ENCODE measurements at regions not wholly inside any gene's neighbourhood (a gene's known extent, or its start where the extent isn't known, plus 50 kb on each side); places are given as distances from the start of the nearest gene placed in this dataset.

- no peak for TF ChIP-seq POLR2A (IDR thresholded peaks at IDR 0.05)
- no peak for TF ChIP-seq CTCF (IDR thresholded peaks at IDR 0.05)
- no peak for TF ChIP-seq EP300 (IDR thresholded peaks at IDR 0.05)
These were observed 813.9 kb upstream of the GYPC start for GRCh38 chr2:125842041-125842440.
